GM12878 (cell line): ENCODE measurements at regions not wholly inside any gene's neighbourhood (a gene's known extent, or its start where the extent isn't known, plus 50 kb on each side); places are given as distances from the start of the nearest gene placed in this dataset.

Source experiments
- ATAC-seq: fragments of 200-7000 bp; cut with Tn5 transposase; 3 replicates; pipeline ENCODE4 v1.9.1; 2020; ENCODE audit warnings: mild to moderate bottlenecking, moderate library complexity
- BruUV-seq: library from RNA; stranded (reverse); fragments of 400-500 nt; replicated peaks from 2 replicates; lab custom pipeline; 2021; lab: Mats Ljungman, UMichigan
- CTCF ChIA-PET: fragments of 300-600 bp; sonication (Branson Sonifier 250); formaldehyde crosslinking; extraction: SDS; loops from one replicate; lab custom pipeline; 2021; ENCODE audit warnings: inconsistent platforms; lab: Yijun Ruan, JAX
- POLR2A ChIA-PET: fragments of 350-600 bp; formaldehyde crosslinking; extraction: SDS; loops from one replicate; lab custom pipeline; 2021; ENCODE audit warnings: inconsistent platforms; lab: Charles Lee
- RAD21 ChIA-PET: fragments of 300-600 bp; sonication (Branson Sonifier 250); formaldehyde crosslinking; loops from one replicate; lab custom pipeline; 2023; ENCODE audit warnings: antibody characterized with exemption; ENCODE audit not compliant: unreplicated experiment; lab: Charles Lee
- SMC1A ChIA-PET: fragments of 300-600 bp; sonication (Branson Sonifier 250); formaldehyde crosslinking; loops from one replicate; lab custom pipeline; 2023; ENCODE audit not compliant: unreplicated experiment, uncharacterized antibody; lab: Charles Lee
- DNase-seq: peaks from one replicate; pipeline ENCODE4 v3.0.0-alpha.2; 2011; ENCODE audit warnings: low read depth, low spot score
- FAIRE-seq: peaks from 3 replicates; lab custom pipeline; 2011; peaks lifted over from hg19 to GRCh38; lab: Jason Lieb, UNC
- H2AFZ ChIP-seq: 2 replicates; pipeline ENCODE4 v1.6.0; 2011; ENCODE audit warnings: low read depth, low read length, control low read depth; ENCODE audit not compliant: control insufficient read depth
- H3K27ac ChIP-seq: 2 replicates; pipeline ENCODE4 v1.5.1; 2011; ENCODE audit warnings: control low read depth; ENCODE audit not compliant: control insufficient read depth, insufficient read depth
- H3K27me3 ChIP-seq, 2 experiments: replicated peaks in 1 of 2; 2 replicates each; pipeline versions ENCODE4 v1.6.0 to v1.6.1; 2011; ENCODE audit warnings: low read length in 1 of 2; ENCODE audit not compliant: control insufficient read depth in 2 of 2, insufficient read depth in 2 of 2
- H3K36me3 ChIP-seq, 2 experiments: 2 replicates each; pipeline ENCODE4 v1.5.1; 2011; ENCODE audit warnings: low read length in 1 of 2; ENCODE audit not compliant: control insufficient read depth in 2 of 2, insufficient read depth in 2 of 2
- H3K4me1 ChIP-seq: 2 replicates; pipeline ENCODE4 v1.6.1; 2011; ENCODE audit warnings: mild to moderate bottlenecking, low read length, moderate library complexity, mixed read lengths; ENCODE audit not compliant: control insufficient read depth, insufficient read depth
- H3K4me2 ChIP-seq: 2 replicates; pipeline ENCODE4 v1.6.0; 2011; ENCODE audit warnings: control low read depth; ENCODE audit not compliant: control insufficient read depth, insufficient read depth
- H3K4me3 ChIP-seq: fragments of 200-600 bp; sonication (generic); 2 replicates; pipeline ENCODE4 v1.5.1; 2016
- H3K79me2 ChIP-seq: 2 replicates; pipeline ENCODE4 v1.6.0; 2011; ENCODE audit warnings: low read length; ENCODE audit not compliant: control insufficient read depth, insufficient read depth
- H3K9ac ChIP-seq: 2 replicates; pipeline ENCODE4 v1.8.0; 2011; ENCODE audit warnings: low read length, control low read depth, mixed read lengths; ENCODE audit not compliant: control insufficient read depth, insufficient read depth
- H3K9me3 ChIP-seq: replicated peaks from 3 replicates; pipeline ENCODE4 v1.5.1; 2011; ENCODE audit warnings: mild to moderate bottlenecking, low read length; ENCODE audit not compliant: control insufficient read depth, insufficient read depth
- H4K20me1 ChIP-seq: 2 replicates; pipeline ENCODE4 v1.6.0; 2011; ENCODE audit not compliant: control insufficient read depth, insufficient read depth
- ATF2 ChIP-seq: IDR thresholded peaks from 2 replicates; pipeline ENCODE4 v1.6.1; 2012; ENCODE audit warnings: low read length, inconsistent platforms
- DPF2 ChIP-seq: fragments of 450-650 bp; IDR thresholded peaks from 2 replicates; pipeline ENCODE4 v1.6.1; 2017; ENCODE audit warnings: mild to moderate bottlenecking
- ETV6 ChIP-seq, 2 experiments: fragments of 450-650 bp in 1 of 2; IDR thresholded peaks in 1 of 2; conservative IDR thresholded peaks in 1 of 2; 2 replicates each; pipeline ENCODE4 v1.6.1; 2014; ENCODE audit warnings: antibody characterized with exemption in 1 of 2, borderline replicate concordance in 1 of 2, low read depth in 1 of 2, mild to moderate bottlenecking in 1 of 2, moderate library complexity in 1 of 2
- GABPA ChIP-seq: IDR thresholded peaks from 2 replicates; pipeline ENCODE4 v1.6.1; 2014; ENCODE audit warnings: antibody characterized with exemption, low read depth, mild to moderate bottlenecking, inconsistent platforms
- NR2F1 ChIP-seq: fragments of 450-650 bp; conservative IDR thresholded peaks from 2 replicates; pipeline ENCODE4 v1.6.1; 2017; ENCODE audit warnings: mild to moderate bottlenecking
- PRDM15 ChIP-seq: fragments of 450-650 bp; formaldehyde crosslinking; IDR thresholded peaks from 2 replicates; pipeline ENCODE4 v1.4.0; 2020; ENCODE audit warnings: mild to moderate bottlenecking, moderate library complexity
- SMARCA5 ChIP-seq: fragments of 450-650 bp; IDR thresholded peaks from 2 replicates; pipeline ENCODE4 v1.6.1; 2017; ENCODE audit warnings: mild to moderate bottlenecking
- WGBS: methylation state at CpG from one replicate; pipeline ENCODE4 v1.1.6; 2016; ENCODE audit warnings: low lambda C conversion rate; ENCODE audit not compliant: insufficient replicate concordance, insufficient coverage; ENCODE audit errors: missing lambda C conversion rate; 5-methylcytosine and 5-hydroxymethylcytosine counted together
- in situ Hi-C: fragments of 300-500 bp; cut with MboI; formaldehyde crosslinking; loops from 9 replicates; pipeline ENCODE4 v1.14.3; 2018; ENCODE audit warnings: mixed read lengths
- intact Hi-C: fragments of 100-400 bp; cut with micrococcal nuclease; formaldehyde crosslinking; loops from one replicate; pipeline ENCODE4 v1.14.2; 2022; ENCODE audit not compliant: unreplicated experiment

- no peak overlapping the region for H3K9ac ChIP-seq
- CTCF ChIA-PET, result no interaction called here
- in situ Hi-C loops (no loop called here), intact Hi-C loops (no loop called here)
- TF ChIP-seq SMARCA5 (no peak), ETV6 (conservative IDR thresholded peaks at IDR 0.05 in 1 of 2, IDR thresholded peaks at IDR 0.05 in 1 of 2; ENCODE audit: borderline replicate concordance in 1 of 2, low read depth in 1 of 2) (no peak), NR2F1 (no peak), GABPA (no peak), PRDM15 (CRISPR knock-in tag) (no peak), ATF2 (no peak), DPF2 (no peak)
- no peak overlapping the region for H2AFZ ChIP-seq
- 0% methylated on average over 1 of the region's 1 CpG for WGBS
- no peaks in the 10 kb centered on the region for H3K4me1 ChIP-seq
- no peak overlapping the region for H3K4me2 ChIP-seq
- no peaks in the 10 kb centered on the region for H3K79me2 ChIP-seq
- POLR2A ChIA-PET, result no interaction called here
- no peaks in the 10 kb centered on the region for H3K27me3 ChIP-seq
- no peaks in the 10 kb centered on the region for H3K9me3 ChIP-seq
- SMC1A ChIA-PET, result no interaction called here
- no peak overlapping the region for H3K27ac ChIP-seq
- RAD21 ChIA-PET, result no interaction called here
- H4K20me1 ChIP-seq, result no peaks in the 10 kb centered on the region
- DNase-seq (no peak), FAIRE-seq (no peak), ATAC-seq (no peak)
- BruUV-seq, result no TSS peak
- H3K4me3 ChIP-seq, result no peak overlapping the region
- no peaks in the 10 kb centered on the region for H3K36me3 ChIP-seq
These were observed 311.8 kb downstream of the DNAH5 start for GRCh38 chr5:13632676-13633075.
